Upper lobe of left lung (tissue), 4 donors: ENCODE measurements at regions not wholly inside any gene's neighbourhood (a gene's known extent, or its start where the extent isn't known, plus 50 kb on each side); places are given as distances from the start of the nearest gene placed in this dataset.

ENCODE experiments used
- EP300 ChIP-seq, 4 donors: sonication (generic); formaldehyde crosslinking; IDR thresholded peaks; one replicate each; pipeline ENCODE4 v1.5.1; 2017; ENCODE audit warnings: antibody characterized with exemption in 4 of 4, control low read depth in 2 of 4
- POLR2A ChIP-seq, 4 donors: fragments of 450-650 bp; IDR thresholded peaks; one replicate each; pipeline ENCODE4 v1.5.1; 2016 to 2017; ENCODE audit warnings: antibody characterized with exemption in 4 of 4, mild to moderate bottlenecking in 2 of 4
- TF ChIP-seq, protein P1 (sequence below), 6 experiments: fragments of 450-650 bp in 4 of 6; fragments of 200-600 bp in 2 of 6; sonication (generic) in 2 of 6; IDR thresholded peaks; one replicate each; pipeline ENCODE4 v1.5.1; 2016 to 2019; ENCODE audit warnings: antibody characterized with exemption in 6 of 6

GRCh38 chr12:94760786-94761185 lies 110.4 kb upstream of the TMCC3 start:
- no peak for TF ChIP-seq POLR2A (IDR thresholded peaks at IDR 0.05)
- TF ChIP-seq, protein P1, sequence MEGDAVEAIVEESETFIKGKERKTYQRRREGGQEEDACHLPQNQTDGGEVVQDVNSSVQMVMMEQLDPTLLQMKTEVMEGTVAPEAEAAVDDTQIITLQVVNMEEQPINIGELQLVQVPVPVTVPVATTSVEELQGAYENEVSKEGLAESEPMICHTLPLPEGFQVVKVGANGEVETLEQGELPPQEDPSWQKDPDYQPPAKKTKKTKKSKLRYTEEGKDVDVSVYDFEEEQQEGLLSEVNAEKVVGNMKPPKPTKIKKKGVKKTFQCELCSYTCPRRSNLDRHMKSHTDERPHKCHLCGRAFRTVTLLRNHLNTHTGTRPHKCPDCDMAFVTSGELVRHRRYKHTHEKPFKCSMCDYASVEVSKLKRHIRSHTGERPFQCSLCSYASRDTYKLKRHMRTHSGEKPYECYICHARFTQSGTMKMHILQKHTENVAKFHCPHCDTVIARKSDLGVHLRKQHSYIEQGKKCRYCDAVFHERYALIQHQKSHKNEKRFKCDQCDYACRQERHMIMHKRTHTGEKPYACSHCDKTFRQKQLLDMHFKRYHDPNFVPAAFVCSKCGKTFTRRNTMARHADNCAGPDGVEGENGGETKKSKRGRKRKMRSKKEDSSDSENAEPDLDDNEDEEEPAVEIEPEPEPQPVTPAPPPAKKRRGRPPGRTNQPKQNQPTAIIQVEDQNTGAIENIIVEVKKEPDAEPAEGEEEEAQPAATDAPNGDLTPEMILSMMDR (IDR thresholded peaks at IDR 0.05): no peak
- TF ChIP-seq EP300 (IDR thresholded peaks at IDR 0.05): no peak
